DND-41 (cell line): ENCODE measurements at regions not wholly inside any gene's neighbourhood (a gene's known extent, or its start where the extent isn't known, plus 50 kb on each side); places are given as distances from the start of the nearest gene placed in this dataset.

Experiments used
- ATAC-seq: fragments of 200-7000 bp; cut with Tn5 transposase; 3 replicates; pipeline ENCODE4 v1.9.1; 2021; ENCODE audit warnings: low read depth; ENCODE audit not compliant: insufficient read depth
- DNase-seq: peaks from one replicate; pipeline ENCODE4 v3.0.0-alpha.2; 2020
- H2AFZ ChIP-seq: 2 replicates; pipeline ENCODE4 v1.6.0; 2012; ENCODE audit warnings: low read depth, low read length
- H3K27ac ChIP-seq: 2 replicates; pipeline ENCODE4 v1.5.1; 2012; ENCODE audit warnings: low read length, inconsistent platforms
- H3K27me3 ChIP-seq: fragments of 200-600 bp; sonication (generic); 2 replicates; pipeline ENCODE4 v1.6.0; 2012; ENCODE audit warnings: low read length, mild to moderate bottlenecking, inconsistent platforms; ENCODE audit not compliant: insufficient read depth, poor library complexity
- H3K36me3 ChIP-seq: 2 replicates; pipeline ENCODE4 v1.5.1; 2012; ENCODE audit warnings: low read length, inconsistent platforms; ENCODE audit not compliant: insufficient read depth
- H3K4me1 ChIP-seq: 2 replicates; pipeline ENCODE4 v1.5.1; 2012; ENCODE audit warnings: mild to moderate bottlenecking, low read length; ENCODE audit not compliant: insufficient read depth
- H3K4me2 ChIP-seq: 2 replicates; pipeline ENCODE4 v1.6.0; 2012; ENCODE audit warnings: mild to moderate bottlenecking, moderate library complexity, low read length, inconsistent platforms; ENCODE audit not compliant: insufficient read depth
- H3K4me3 ChIP-seq, 2 experiments: fragments of 200-600 bp in 1 of 2; shearing (Covaris generic) in 1 of 2; 2 replicates each; pipeline ENCODE4 v1.5.1; 2012 to 2016; ENCODE audit warnings: inconsistent platforms in 2 of 2, low read length in 2 of 2, mild to moderate bottlenecking in 2 of 2, low read depth in 1 of 2, moderate library complexity in 1 of 2
- H3K79me2 ChIP-seq: 2 replicates; pipeline ENCODE4 v1.6.0; 2012; ENCODE audit warnings: low read length, inconsistent platforms; ENCODE audit not compliant: insufficient read depth
- H3K9ac ChIP-seq: 2 replicates; pipeline ENCODE4 v1.6.0; 2012; ENCODE audit warnings: low read depth, mild to moderate bottlenecking, inconsistent platforms, low read length, moderate library complexity
- H3K9me3 ChIP-seq: 2 replicates; pipeline ENCODE4 v1.5.1; 2012; ENCODE audit warnings: low read length, moderate library complexity, mild to moderate bottlenecking, inconsistent platforms; ENCODE audit not compliant: insufficient read depth, severe bottlenecking
- H4K20me1 ChIP-seq: 2 replicates; pipeline ENCODE4 v1.6.0; 2012; ENCODE audit warnings: low read length; ENCODE audit not compliant: insufficient read depth
- EZH2 ChIP-seq: IDR thresholded peaks from 3 replicates; pipeline ENCODE4 v1.6.1; 2012; ENCODE audit warnings: borderline replicate concordance, low read depth, mild to moderate bottlenecking, moderate library complexity, low read length, inconsistent platforms; ENCODE audit not compliant: severe bottlenecking
- TF ChIP-seq, protein P1 (sequence below): IDR thresholded peaks from 2 replicates; pipeline ENCODE4 v1.5.1; 2012; ENCODE audit warnings: borderline replicate concordance, low read length, moderate library complexity, mild to moderate bottlenecking; ENCODE audit not compliant: poor library complexity, severe bottlenecking; ENCODE audit errors: extremely low read depth

DNA sequence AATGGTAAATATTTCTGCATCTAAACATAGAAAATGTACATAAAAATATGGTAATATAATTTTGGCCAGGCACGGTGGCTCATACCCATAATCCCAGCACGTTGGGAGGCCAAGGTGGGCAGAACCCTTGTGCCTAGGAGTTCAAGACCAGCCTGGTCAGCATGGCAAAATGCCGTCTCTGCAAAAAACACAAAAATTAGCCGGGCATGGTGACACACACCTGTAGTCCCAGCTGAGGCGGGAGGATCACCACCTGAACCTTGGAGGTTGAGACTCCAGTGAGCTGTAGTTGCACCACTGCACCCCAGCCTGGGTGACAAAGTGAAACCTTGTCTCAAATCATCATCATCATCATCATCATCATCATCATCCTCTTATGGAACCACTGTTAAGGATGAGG, 230.6 kb upstream of the NCAM1 start:
- ATAC-seq (no peak), DNase-seq (no peak)
- TF ChIP-seq, protein P1, sequence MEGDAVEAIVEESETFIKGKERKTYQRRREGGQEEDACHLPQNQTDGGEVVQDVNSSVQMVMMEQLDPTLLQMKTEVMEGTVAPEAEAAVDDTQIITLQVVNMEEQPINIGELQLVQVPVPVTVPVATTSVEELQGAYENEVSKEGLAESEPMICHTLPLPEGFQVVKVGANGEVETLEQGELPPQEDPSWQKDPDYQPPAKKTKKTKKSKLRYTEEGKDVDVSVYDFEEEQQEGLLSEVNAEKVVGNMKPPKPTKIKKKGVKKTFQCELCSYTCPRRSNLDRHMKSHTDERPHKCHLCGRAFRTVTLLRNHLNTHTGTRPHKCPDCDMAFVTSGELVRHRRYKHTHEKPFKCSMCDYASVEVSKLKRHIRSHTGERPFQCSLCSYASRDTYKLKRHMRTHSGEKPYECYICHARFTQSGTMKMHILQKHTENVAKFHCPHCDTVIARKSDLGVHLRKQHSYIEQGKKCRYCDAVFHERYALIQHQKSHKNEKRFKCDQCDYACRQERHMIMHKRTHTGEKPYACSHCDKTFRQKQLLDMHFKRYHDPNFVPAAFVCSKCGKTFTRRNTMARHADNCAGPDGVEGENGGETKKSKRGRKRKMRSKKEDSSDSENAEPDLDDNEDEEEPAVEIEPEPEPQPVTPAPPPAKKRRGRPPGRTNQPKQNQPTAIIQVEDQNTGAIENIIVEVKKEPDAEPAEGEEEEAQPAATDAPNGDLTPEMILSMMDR = no peak

DNA sequence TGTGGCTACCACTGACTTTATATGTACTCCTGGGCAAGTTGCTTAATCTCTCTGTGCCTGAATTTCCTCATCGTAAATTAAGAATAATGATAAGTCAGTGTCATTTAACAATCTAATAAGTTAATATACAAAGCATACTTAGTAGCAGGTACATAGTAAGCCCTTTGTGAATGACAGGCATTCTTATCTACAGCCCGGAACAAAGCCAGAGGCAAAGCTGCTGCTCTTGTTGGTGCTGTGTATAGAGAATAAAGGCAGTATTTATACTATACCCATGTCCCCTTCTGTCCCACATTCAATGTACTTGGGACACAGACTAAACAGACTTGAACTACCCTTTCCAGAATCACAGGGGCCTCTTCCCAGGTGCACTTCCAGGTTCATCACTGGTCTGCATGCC, 229.7 kb upstream of the NCAM1 start:
- TF ChIP-seq, protein P1 = no peak
- TF ChIP-seq EZH2 = no peak
- H3K27ac ChIP-seq = no peak overlapping the region
- no peaks in the 10 kb centered on the region for H3K36me3 ChIP-seq
- H3K4me3 ChIP-seq = no peak overlapping the region
- no peak overlapping the region for H3K9ac ChIP-seq
- H3K79me2 ChIP-seq = no peaks in the 10 kb centered on the region
- H3K4me2 ChIP-seq = no peak overlapping the region
- H3K4me1 ChIP-seq = no peaks in the 10 kb centered on the region
- H3K9me3 ChIP-seq = no peaks in the 10 kb centered on the region
- ATAC-seq (no peak), DNase-seq (no peak)
- no peak overlapping the region for H2AFZ ChIP-seq
- H4K20me1 ChIP-seq = no peaks in the 10 kb centered on the region
- H3K27me3 ChIP-seq = peaks cover 9% of the 10 kb centered on the region

More for the DNA sequence above, 230.6 kb upstream of the NCAM1 start:
- H3K9ac ChIP-seq = no peak overlapping the region
- H3K27me3 ChIP-seq = peaks cover 9% of the 10 kb centered on the region
- no peaks in the 10 kb centered on the region for H3K36me3 ChIP-seq
- no peaks in the 10 kb centered on the region for H3K9me3 ChIP-seq
- no peaks in the 10 kb centered on the region for H3K79me2 ChIP-seq
- H3K4me3 ChIP-seq = no peak overlapping the region
- no peak overlapping the region for H2AFZ ChIP-seq
- H4K20me1 ChIP-seq = no peaks in the 10 kb centered on the region
- H3K27ac ChIP-seq = no peak overlapping the region
- H3K4me2 ChIP-seq = no peak overlapping the region
- no peaks in the 10 kb centered on the region for H3K4me1 ChIP-seq

DNA sequence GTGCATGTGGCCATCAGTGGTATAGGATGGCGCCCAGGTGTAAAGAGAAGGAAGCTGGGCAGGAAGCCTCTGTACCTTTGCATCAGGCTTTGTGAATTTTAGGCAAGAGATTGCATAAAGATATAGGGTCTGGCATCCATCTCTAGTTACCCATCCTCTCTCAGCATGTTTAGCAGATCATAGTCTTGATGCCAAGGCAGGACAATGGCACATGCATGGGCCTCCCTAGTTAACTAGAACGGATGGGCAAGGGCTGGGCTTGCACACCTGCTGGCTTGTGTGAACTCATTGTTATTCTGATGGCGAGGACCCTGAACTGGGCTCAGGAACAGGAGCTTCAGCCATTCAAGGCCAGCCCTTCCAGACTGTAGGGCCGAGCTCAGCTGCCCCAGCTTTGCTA, 229.2 kb upstream of the NCAM1 start:
- ATAC-seq = no peak
- H4K20me1 ChIP-seq = no peaks in the 10 kb centered on the region
- no peaks in the 10 kb centered on the region for H3K4me1 ChIP-seq

More for the DNA sequence above, 229.2 kb upstream of the NCAM1 start:
- no peak overlapping the region for H3K27ac ChIP-seq
- H3K36me3 ChIP-seq = no peaks in the 10 kb centered on the region
- no peak for DNase-seq
- H3K4me3 ChIP-seq = no peak overlapping the region
- H3K9ac ChIP-seq = no peak overlapping the region
- H3K79me2 ChIP-seq = no peaks in the 10 kb centered on the region
- no peak overlapping the region for H2AFZ ChIP-seq
- peaks cover 9% of the 10 kb centered on the region for H3K27me3 ChIP-seq
- H3K9me3 ChIP-seq = no peaks in the 10 kb centered on the region
- no peak for TF ChIP-seq EZH2
- TF ChIP-seq, protein P1 = no peak
- H3K4me2 ChIP-seq = no peak overlapping the region
